ENCODE measurements at regions not wholly inside any gene's neighbourhood (a gene's known extent, or its start where the extent isn't known, plus 50 kb on each side); places are given as distances from the start of the nearest gene placed in this dataset.

GRCh38 chr2:6654279-6654678 lies 211.4 kb downstream of the CMPK2 start:
- TF ChIP-seq EZH2phosphoT487 (IDR thresholded peaks at IDR 0.05; ENCODE audit: low read depth, severe bottlenecking, unreplicated experiment) (no peak), CTCF (IDR thresholded peaks at IDR 0.05; ENCODE audit: poor library complexity) (no peak), EZH2 (IDR thresholded peaks at IDR 0.05; ENCODE audit: borderline replicate concordance) (no peak)

Measured in hepatocyte (in vitro differentiated cells).